ENCODE measurements at regions not wholly inside any gene's neighbourhood (a gene's known extent, or its start where the extent isn't known, plus 50 kb on each side); places are given as distances from the start of the nearest gene placed in this dataset.

GRCh38 chr22:27327981-27328721 is 473.4 kb downstream of the MN1 start:
- FAIRE-seq = no peak
- no peak overlapping the region for H3K9ac ChIP-seq (ENCODE audit: control insufficient read depth, extremely low read depth, insufficient read depth, low read length)
- no peak overlapping the region for H3K4me3 ChIP-seq (ENCODE audit: control insufficient read depth in 2 of 3, extremely low read depth in 1 of 3, insufficient read depth in 2 of 3, low read depth in 1 of 3, low read length in 3 of 3)
- no peak overlapping the region for H3K27ac ChIP-seq (ENCODE audit: control insufficient read depth, insufficient read depth, low read length)
- H3K4me1 ChIP-seq (ENCODE audit: control insufficient read depth, extremely low read depth, insufficient read depth, low read length) = no peaks in the 10 kb centered on the region
- H3K9me1 ChIP-seq (ENCODE audit: control insufficient read depth, extremely low read depth, insufficient read depth, low read length) = no peaks in the 10 kb centered on the region
- TF ChIP-seq, protein P1, sequence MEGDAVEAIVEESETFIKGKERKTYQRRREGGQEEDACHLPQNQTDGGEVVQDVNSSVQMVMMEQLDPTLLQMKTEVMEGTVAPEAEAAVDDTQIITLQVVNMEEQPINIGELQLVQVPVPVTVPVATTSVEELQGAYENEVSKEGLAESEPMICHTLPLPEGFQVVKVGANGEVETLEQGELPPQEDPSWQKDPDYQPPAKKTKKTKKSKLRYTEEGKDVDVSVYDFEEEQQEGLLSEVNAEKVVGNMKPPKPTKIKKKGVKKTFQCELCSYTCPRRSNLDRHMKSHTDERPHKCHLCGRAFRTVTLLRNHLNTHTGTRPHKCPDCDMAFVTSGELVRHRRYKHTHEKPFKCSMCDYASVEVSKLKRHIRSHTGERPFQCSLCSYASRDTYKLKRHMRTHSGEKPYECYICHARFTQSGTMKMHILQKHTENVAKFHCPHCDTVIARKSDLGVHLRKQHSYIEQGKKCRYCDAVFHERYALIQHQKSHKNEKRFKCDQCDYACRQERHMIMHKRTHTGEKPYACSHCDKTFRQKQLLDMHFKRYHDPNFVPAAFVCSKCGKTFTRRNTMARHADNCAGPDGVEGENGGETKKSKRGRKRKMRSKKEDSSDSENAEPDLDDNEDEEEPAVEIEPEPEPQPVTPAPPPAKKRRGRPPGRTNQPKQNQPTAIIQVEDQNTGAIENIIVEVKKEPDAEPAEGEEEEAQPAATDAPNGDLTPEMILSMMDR (optimal IDR thresholded peaks at IDR 0.05 in 1 of 3, IDR thresholded peaks at IDR 0.05 in 1 of 3, conservative IDR thresholded peaks at IDR 0.05 in 1 of 3; ENCODE audit: extremely low read depth in 1 of 3, insufficient read depth in 2 of 3, low read length in 3 of 3) = peak in 2 of 3 experiments; percentile 11 to 35
- no peak for TF ChIP-seq EZH2 (IDR thresholded peaks at IDR 0.05; ENCODE audit: low read length)
- H3K79me2 ChIP-seq (ENCODE audit: control insufficient read depth, insufficient read depth, low read length) = no peaks in the 10 kb centered on the region
- H3K27me3 ChIP-seq (ENCODE audit: control insufficient read depth, extremely low read depth, insufficient read depth, low read length) = peaks cover 20% of the 10 kb centered on the region
- no peaks in the 10 kb centered on the region for H3K9me3 ChIP-seq (ENCODE audit: control insufficient read depth, low read depth, low read length)
- DNase-seq (ENCODE audit: low read depth, low spot score) = no peak
- no peak overlapping the region for H2AFZ ChIP-seq (ENCODE audit: control insufficient read depth, low read length)
- no peaks in the 10 kb centered on the region for H4K20me1 ChIP-seq (ENCODE audit: control insufficient read depth, extremely low read depth, insufficient read depth, low read length)
- no peak overlapping the region for H3K4me2 ChIP-seq (ENCODE audit: control insufficient read depth, extremely low read depth, insufficient read depth, low read depth, low read length)
- dilution Hi-C loops (cut with MboI; ENCODE audit: extremely low pct_ligation_motif_present, low sequenced_read_pairs) = no loop called here
- no peaks in the 10 kb centered on the region for H3K36me3 ChIP-seq (ENCODE audit: control insufficient read depth in 2 of 2, extremely low read depth in 1 of 2, insufficient read depth in 2 of 2, low read length in 2 of 2)

- TF ChIP-seq EZH2 (IDR thresholded peaks at IDR 0.05; ENCODE audit: low read length) = no peak
- TF ChIP-seq, protein P1 (optimal IDR thresholded peaks at IDR 0.05 in 1 of 3, IDR thresholded peaks at IDR 0.05 in 1 of 3, conservative IDR thresholded peaks at IDR 0.05 in 1 of 3; ENCODE audit: extremely low read depth in 1 of 3, insufficient read depth in 2 of 3, low read length in 3 of 3) = no peak
- H4K20me1 ChIP-seq (ENCODE audit: control insufficient read depth, extremely low read depth, insufficient read depth, low read length) = no peaks in the 10 kb centered on the region
- no peak overlapping the region for H3K9ac ChIP-seq (ENCODE audit: control insufficient read depth, extremely low read depth, insufficient read depth, low read length)
- no peak overlapping the region for H3K4me2 ChIP-seq (ENCODE audit: control insufficient read depth, extremely low read depth, insufficient read depth, low read depth, low read length)
- no peak overlapping the region for H3K27ac ChIP-seq (ENCODE audit: control insufficient read depth, insufficient read depth, low read length)
- H3K36me3 ChIP-seq (ENCODE audit: control insufficient read depth in 2 of 2, extremely low read depth in 1 of 2, insufficient read depth in 2 of 2, low read length in 2 of 2) = no peaks in the 10 kb centered on the region
- no peak overlapping the region for H2AFZ ChIP-seq (ENCODE audit: control insufficient read depth, low read length)
- no peaks in the 10 kb centered on the region for H3K9me1 ChIP-seq (ENCODE audit: control insufficient read depth, extremely low read depth, insufficient read depth, low read length)
- no peaks in the 10 kb centered on the region for H3K9me3 ChIP-seq (ENCODE audit: control insufficient read depth, low read depth, low read length)
- no peaks in the 10 kb centered on the region for H3K4me1 ChIP-seq (ENCODE audit: control insufficient read depth, extremely low read depth, insufficient read depth, low read length)
- DNase-seq (ENCODE audit: low read depth, low spot score) (no peak), FAIRE-seq (no peak)
- dilution Hi-C loops (cut with MboI; ENCODE audit: extremely low pct_ligation_motif_present, low sequenced_read_pairs) = no loop called here
- no peaks in the 10 kb centered on the region for H3K79me2 ChIP-seq (ENCODE audit: control insufficient read depth, insufficient read depth, low read length)
- H3K27me3 ChIP-seq (ENCODE audit: control insufficient read depth, extremely low read depth, insufficient read depth, low read length) = peaks cover 9% of the 10 kb centered on the region
- H3K4me3 ChIP-seq (ENCODE audit: control insufficient read depth in 2 of 3, extremely low read depth in 1 of 3, insufficient read depth in 2 of 3, low read depth in 1 of 3, low read length in 3 of 3) = no peak overlapping the region
Observed at GRCh38 chr22:27329131-27329850, 472.3 kb downstream of the MN1 start.

Measured in keratinocyte (primary cell).